HG03457 (cell line): ENCODE measurements at regions not wholly inside any gene's neighbourhood (a gene's known extent, or its start where the extent isn't known, plus 50 kb on each side); places are given as distances from the start of the nearest gene placed in this dataset.

Experiments used
- ATAC-seq: cut with Tn5 transposase; IDR thresholded peaks from one replicate; pipeline ENCODE4 v1.9.1; 2021; ENCODE audit warnings: moderate number of reproducible peaks; ENCODE audit not compliant: unreplicated experiment

DNA sequence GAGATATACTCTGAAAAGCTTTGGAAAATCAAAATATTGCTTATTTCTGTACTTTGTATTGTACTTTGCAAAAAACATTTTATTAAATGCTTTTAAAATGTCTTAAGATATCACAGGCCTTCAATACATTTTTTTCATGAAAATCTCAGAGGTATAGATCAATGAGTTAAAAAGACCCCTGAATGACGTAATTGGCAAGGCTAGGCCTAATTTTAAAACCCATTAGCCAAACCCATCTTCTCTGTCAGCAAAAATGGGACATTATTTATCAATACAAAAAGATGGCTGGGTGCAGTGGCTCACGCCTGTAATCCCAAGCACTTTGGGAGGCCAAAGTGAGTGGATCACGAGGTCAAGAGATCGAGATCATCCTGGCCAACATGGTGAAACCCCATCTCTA lies 84.8 kb upstream of the PAK5 start:
- no peak for ATAC-seq

DNA sequence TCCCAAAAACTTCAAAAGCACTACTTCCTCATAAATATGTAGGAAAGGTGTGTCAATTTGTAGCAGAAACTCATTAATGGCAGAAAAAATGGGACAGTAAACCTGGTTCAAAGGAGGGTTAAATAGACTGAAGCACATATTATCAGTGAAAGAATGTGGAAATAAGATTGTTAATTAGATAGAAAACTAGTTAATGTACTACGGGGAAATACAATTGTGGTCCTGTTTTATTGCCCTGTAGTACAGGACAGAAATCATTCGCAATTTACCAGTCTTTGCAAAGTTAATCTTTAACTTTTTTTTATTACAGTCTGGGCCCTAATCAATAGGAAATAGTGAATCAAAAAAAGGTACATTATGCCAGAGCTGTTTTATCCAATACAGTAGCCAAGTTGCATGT lies 82.0 kb upstream of the PAK5 start:
- ATAC-seq: no peak

DNA sequence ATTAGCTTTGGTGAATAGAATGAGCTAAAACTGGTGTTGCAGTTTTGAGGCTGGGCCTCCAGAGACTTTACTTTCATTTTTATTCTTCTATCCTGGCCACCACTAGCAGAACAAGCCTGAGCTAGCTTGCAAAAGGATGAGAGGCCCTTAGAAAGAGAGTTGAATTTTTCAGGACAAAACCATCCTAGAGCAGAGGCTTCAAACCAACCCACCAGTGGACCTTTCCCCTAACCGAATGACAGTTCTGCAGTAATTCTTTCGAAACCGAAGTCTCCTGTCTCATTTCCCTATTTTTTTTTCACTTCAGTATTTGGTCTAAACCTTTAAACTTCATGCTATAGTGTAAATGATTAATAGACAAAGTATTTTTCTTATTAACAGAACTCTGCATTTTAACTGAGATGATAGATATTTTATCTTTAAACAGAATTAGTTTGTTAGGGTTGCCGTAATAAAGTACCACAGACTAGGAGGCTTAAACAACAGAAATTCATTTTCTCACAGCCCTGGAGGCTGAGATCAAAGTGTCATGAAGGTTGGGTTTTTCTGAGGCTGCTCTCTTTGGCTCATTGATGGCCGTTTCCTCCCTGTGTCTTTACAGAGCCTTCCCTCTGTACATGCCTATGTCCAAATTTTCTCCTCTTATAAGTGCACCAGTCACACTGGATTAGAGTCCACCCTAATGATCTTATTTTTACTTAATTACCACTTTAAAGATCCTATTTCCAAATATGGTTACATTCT lies 80.6 kb upstream of the PAK5 start:
- ATAC-seq: peak; percentile 84

DNA sequence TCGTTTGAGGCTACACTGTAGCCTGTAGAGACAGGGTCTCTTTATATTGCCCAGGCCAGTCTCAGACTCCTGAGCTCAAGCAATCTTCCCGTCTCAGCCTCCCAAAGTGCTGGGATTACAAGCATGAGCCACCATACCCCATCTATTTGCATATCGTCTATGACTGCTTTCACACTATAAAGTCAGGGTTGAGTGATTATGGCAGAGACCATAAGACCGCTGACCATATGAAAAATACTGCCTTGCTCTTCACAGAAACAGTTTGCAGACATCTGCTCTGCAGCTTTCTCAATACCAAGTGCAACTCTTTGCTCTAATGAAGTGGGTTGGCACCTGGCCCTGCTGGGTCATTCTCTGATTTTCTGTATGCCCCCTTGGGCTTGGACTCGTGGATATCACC lies 79.5 kb upstream of the PAK5 start:
- no peak for ATAC-seq

DNA sequence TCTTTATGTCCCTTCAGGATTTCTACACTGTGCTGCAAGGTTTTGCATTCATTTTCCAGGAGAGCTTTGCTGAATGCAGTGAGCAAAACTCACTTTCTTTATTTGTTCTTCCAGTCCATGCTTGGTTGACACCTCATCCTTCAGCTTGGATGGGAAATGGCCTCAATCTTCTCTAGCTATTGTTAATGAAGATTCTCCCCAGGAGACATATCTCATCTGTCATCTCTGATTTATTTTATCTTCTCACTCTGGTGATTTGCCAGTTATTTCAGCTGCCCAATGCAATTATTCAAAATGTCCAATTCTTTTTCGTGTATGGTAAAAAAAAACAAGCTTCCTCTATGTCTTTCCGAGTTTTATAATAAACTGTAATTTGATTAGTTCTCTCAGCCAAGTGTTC lies 77.9 kb upstream of the PAK5 start:
- no peak for ATAC-seq

DNA sequence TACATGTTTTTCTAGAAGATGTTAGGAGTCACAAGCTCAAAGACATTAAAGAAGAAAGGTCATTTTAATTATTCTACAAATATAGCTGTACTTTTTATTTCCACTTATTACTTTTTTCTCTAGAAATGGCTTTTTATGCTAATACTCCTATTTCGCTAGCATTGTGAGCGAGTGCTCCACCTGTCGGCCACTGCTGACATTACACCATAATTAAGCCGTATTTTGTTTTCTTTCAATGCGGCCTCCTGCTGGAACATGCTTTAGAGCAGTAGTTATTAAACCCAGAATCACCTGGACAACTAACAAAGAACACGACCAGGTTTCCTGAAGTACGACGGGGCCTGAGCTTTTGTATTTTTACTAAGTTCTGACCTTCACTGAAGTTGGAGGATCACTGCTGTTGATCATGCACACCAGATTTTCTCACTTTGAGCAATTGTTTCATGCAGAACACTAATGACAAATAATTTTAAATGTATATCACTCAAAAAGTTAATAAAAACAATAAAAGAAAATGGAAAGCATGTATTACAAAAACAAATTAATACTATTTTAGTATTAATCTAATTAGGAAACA lies 74.1 kb upstream of the PAK5 start:
- ATAC-seq: no peak

DNA sequence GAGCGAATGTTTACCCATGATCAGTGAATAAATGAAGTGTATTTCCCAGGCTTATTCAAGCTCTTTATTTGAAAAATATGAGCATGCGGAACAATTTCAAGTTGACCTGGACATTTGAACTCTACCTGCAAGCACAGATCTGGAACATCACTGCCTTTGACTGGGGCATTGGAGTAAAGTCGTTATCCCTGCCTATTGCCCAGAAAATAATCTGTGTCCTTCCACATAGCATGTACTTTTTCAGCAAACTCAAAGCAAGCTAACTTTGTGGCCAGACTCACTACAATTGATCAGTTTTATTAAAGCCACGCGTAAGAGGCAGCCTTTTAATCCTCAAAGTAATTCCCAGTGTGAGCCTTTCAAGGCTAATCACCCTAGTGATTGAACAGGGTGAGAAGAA lies 73.4 kb upstream of the PAK5 start:
- ATAC-seq: no peak

DNA sequence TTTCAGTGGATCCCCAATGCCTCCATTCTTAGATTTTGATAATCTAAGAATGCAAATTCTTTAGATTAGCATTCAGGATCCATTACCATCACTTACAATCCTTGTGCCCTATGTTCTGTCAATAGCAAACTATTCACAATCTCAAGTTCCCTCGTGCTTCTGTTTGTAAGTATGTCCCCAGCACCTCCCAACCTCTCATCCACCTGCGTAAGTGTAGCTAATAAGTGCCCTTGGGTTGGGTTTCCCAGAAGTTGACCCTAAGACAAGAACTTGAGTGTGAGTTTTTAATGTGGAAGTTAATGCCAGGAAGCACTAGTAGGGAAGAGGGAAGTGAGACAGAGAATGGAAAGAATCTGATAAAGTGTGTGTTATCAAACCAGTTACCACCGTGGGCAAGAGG lies 72.6 kb upstream of the PAK5 start:
- no peak for ATAC-seq

DNA sequence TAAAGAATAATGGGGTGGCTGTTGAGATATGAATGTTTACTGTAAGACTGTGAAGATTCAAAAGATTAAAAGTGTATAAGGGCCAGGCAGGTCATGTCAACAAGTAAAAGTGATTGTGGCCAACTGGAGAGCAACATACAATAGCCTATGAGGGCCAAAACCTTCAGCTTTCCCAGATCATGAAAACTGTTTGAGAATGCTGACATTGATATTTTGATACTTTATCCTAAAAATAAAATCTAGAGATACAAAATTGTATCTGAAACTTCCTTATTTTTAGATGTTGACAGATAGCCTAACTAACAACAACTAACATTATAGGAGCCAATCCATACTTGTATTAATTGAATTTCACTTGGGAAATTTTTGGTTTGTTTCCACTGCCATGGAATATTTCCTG lies 70.3 kb upstream of the PAK5 start:
- no peak for ATAC-seq

DNA sequence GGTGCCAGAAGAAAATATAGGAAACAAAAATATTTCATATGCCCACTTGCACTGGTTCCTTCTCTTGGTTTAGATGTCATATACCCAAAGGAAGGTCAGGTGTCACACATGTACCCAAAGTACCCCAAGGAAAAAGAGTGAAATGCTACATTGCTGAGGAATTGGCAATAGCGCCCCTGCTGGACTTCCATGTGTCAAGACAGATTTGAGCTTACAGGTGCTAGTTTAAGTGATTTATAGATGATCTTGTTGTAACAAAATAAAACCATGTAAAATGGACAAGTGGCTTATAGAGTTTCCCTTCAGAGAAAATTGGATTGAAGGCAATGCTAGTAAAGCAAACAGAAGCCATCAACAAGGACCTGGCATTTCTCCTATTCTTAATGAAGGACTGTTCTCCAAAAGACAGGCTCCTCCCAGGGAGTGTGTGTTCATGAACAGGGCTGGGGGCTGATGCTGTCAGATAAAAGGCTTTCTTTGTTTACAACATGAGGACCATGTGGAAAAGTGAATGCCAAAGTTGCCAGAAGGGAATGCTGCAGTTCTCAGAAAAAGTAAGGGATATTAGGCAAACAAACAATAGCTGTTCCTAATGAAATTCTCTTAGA lies 64.3 kb upstream of the PAK5 start:
- ATAC-seq: no peak

DNA sequence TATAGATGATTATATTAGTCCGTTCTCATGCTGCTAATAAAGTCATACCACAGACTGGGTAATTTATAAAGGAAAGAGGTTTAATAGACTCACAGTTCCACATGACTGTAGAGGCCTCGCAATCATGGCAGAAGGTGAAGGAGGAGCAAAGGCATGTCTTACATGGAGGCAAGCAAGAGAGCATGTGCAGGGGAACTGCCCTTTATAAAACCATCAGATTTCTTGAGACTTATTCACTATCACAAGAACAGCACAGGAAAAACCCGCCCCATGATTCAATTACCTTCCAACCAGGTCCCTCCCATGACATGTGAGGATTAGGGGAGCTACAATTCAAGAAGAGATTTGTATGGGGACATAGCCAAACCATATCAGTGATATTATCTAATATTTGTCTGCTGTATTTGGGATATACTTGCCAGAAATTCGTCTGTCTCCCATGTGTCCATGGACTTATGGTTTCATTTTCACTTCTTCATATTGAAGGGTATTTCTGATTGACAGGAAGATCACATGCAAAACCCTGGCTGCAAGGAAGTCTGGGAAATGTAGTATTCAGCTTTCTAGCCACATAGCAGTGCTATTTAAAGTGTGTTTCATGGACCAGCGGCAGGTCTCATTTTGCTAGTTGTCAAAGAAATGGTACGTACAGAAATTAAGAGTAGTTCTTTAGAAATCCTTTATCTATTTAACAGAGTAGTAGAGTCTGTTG lies 50.5 kb upstream of the PAK5 start:
- ATAC-seq: no peak
